NCI-H2196 (cell line): ENCODE measurements at regions not wholly inside any gene's neighbourhood (a gene's known extent, or its start where the extent isn't known, plus 50 kb on each side); places are given as distances from the start of the nearest gene placed in this dataset.
"Not testable (repeated sequence)": the region's sequence is repeated elsewhere in the genome, so short reads cannot be mapped to it uniquely, and the experiment has no call there.

Source experiments
- DNase-seq: peaks from one replicate; lab custom pipeline; 2025; ENCODE audit not compliant: unreplicated experiment; lab: John Stamatoyannopoulos, UW

GRCh38 chr13:44713788-44714469 lies 137.8 kb upstream of the TSC22D1 start:
- no peak for DNase-seq

- DNase-seq, result no peak
Observed at GRCh38 chr13:44711706-44712105, 135.6 kb upstream of the TSC22D1 start.

DNA sequence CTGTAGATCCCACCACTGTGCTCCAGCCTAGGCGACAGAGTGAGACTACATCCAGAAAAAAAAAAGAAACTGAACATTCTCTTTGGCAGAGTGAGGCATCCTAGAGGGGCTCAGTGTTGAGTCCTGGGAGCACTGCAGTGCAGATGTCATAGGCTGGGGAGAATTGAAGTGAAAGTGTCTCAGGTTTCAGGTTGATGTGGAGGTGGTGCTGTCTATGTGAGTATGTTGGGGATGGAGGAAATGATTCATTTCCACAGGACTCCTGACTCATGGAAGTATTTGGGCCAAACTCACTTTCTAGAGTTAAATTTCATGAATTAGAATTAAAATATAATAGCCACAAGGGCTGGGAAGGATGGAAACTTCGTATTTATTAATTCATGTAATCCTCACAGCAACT lies 134.4 kb upstream of the TSC22D1 start:
- DNase-seq, result no peak

DNA sequence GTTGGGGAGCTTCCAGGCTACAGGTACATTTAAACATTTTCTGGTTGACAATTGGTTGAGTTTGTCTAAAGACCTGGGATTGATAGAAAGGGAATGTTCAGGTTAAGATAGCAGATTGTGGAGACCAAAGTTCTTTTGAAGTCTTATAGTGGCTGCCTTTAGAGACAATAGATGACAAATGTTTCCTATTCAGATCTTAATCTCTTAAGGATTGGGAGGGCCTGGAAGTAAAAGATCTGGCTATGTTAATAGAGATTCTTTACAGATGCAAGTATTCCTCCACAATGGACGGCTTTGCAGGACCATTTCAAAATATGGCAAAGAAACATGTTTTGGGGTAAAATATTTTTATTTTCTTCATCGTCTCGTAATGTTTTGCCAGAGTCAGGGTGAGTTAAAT lies 128.7 kb upstream of the TSC22D1 start:
- DNase-seq, result not testable (repeated sequence)

DNA sequence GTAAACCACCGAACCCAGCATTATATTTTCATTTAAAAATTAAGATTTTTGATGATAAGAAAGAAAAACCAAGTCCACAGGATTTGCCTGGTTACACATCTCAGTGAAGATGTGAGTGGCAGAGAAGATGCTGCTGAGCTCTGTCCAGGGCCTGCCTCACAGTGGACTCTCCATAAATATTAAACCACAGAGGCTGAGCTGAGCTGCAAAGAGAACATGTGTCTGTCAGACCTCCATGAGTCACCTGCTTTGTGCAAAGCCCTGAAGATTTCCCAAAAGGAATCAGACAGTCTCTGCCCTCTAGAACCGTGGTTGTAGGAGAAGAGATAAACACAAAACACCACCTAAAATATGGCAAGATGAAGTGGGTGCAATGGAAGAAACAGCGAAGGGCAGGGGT lies 127.2 kb upstream of the TSC22D1 start:
- DNase-seq, result no peak

- DNase-seq, result no peak
Observed at GRCh38 chr13:44698066-44698465, 121.9 kb upstream of the TSC22D1 start.

- no peak for DNase-seq
Observed at GRCh38 chr13:44697058-44697457, 120.9 kb upstream of the TSC22D1 start.

DNA sequence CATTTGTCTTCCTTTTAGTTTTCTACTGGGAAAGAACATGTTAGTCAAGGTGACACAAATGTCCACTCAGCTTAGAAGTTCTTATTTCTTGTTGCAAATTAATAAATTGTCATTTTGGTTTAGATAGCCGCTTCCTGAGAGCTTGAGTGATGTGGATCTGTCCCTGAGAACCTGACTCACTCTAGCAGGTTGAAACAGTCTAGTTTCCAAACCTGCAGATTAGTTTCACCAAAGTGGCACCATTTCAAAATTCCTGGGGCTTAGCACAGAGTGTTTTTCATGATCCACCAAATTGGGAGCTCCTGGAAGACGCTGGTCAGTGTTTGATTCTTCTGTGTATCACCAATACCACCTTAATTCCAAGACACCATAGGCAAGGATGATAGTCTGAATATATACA lies 119.4 kb upstream of the TSC22D1 start:
- no peak for DNase-seq

DNA sequence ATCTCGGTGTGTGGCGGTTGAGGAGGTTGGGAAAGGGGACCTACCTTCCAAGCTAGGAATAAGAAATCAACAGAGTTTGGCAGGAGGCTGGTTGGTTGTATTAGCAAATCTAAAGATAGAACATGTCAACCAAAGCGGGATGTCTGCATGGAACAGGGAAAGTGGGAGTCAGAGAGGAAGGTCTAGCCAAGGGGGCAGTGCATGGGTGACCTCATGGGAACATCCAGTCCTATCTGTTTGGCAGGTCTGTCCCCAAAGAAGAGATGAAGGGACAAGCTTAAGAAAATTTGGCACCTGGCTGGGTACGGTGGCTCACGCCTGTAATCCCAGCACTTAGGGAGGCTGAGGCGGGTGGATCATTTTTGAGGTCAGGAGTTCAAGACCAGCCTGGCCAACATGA lies 118.7 kb upstream of the TSC22D1 start:
- no peak for DNase-seq

DNA sequence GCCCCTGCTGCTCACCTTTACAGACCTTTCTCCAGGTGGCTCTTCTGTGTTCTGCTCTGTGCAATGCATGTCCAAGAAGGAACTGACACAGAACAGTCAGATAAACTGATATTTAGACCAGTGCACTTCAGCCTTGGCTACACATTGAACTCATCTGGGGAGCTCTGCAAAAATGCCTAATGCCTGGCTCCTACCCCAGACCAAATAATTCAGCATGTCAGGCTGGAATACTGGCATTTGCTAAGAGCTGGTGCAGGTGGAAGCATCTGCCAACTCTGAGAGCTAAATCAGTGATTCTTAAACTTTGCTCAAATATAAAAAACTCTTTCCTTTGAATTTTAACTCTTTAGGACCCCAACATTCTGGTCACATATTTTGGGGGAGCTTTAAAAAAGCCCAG lies 118.2 kb upstream of the TSC22D1 start:
- no peak for DNase-seq

- DNase-seq, result no peak
Observed at GRCh38 chr13:44693156-44693764, 117.1 kb upstream of the TSC22D1 start.

GRCh38 chr13:44692173-44692713 lies 116.1 kb upstream of the TSC22D1 start:
- DNase-seq, result no peak

- DNase-seq, result no peak
Observed at GRCh38 chr13:44690376-44690775, 114.2 kb upstream of the TSC22D1 start.

- no peak for DNase-seq
Observed at GRCh38 chr13:44688652-44689051, 112.5 kb upstream of the TSC22D1 start.

GRCh38 chr13:44686531-44686934 lies 110.4 kb upstream of the TSC22D1 start:
- DNase-seq, result no peak

- no peak for DNase-seq
Observed at GRCh38 chr13:44685641-44686040, 109.5 kb upstream of the TSC22D1 start.

DNA sequence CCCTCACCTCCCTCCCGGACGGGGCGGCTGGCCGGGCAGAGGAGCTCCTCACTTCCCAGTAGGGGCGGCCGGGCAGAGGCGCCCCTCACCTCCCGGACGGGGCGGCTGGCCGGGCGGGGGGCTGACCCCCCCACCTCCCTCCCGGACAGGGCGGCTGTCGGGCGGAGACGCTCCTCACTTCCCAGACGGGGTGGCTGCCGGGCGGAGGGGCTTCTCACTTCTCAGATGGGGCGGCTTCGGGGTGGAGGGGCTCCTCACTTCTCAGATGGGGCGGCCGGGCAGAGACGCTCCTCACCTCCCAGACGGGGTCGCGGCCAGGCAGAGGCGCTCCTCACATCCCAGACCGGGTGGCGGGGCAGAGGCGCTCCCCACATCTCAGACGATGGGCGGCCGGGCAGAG lies 106.3 kb upstream of the TSC22D1 start:
- not testable (repeated sequence) for DNase-seq

DNA sequence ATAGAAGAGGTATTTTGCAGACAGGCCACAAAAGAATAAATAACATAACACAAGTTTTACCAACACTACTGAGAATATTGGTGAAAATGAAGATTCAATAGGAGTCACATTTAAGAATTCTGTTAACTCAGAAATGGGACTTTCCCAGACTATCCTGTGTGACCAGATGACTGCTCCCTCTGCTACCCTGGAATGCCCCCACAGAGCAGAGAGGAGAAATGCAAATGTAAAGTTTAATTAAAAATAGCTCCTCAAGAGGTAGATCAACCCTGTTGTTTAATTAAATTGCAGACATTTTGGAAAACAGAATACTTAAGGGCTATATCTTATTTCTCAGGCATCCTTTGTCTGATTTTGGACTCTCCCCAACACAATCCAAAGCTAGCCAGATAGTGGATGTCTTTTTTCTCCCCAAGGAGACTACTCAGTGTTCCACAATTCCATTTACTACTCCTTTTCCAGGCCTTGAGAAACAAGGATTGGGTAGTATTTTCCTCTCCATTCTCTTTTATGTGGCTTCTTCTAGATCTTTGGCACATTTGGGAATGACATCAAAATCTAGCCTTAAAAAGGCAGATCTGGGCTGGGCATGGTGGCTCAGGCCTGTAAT lies 104.7 kb upstream of the TSC22D1 start:
- no peak for DNase-seq

DNA sequence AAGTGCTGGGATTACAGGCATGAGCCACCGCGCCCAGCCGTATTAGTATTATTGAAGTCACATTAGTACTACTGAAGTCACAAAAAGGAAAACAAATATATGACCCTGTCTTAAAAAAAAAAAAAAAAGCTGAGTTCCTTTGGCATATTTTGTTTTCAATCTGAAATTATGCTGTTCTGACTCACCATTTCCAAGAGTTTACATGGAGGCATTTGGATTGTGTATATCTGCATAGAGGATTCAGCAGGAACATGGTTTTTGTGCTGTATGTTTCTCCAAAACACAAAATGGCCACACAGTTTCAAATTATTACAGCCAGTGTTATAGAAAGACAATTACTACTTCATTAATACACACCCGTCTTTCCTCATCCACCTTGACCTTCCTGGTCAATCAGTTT lies 103.5 kb upstream of the TSC22D1 start:
- no peak for DNase-seq

- DNase-seq, result no peak
Observed at GRCh38 chr13:44678197-44678596, 102.1 kb upstream of the TSC22D1 start.

GRCh38 chr13:44676534-44676933 lies 100.4 kb upstream of the TSC22D1 start:
- DNase-seq, result no peak

DNA sequence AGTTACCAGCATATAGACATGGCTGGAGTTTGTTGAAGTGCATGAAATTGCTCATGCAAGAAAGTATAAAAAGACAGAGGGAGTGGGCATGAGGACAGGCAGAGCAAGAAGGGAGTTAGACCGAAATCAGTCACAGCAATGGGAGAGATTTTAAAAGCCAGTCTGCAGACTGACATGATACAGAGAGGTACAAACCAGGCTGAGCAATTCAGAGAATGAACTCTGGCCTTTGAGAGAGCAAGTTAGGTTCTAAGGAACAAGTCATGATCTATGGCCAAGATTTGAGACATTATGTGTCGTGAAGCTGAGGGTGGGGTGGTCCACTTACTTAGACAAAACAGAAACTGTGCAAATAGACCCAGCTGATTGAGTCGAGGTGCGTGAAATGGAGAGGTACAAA lies 93.4 kb upstream of the TSC22D1 start:
- DNase-seq, result no peak
